Ammon's horn (tissue), 1 donor: ENCODE measurements at regions not wholly inside any gene's neighbourhood (a gene's known extent, or its start where the extent isn't known, plus 50 kb on each side); places are given as distances from the start of the nearest gene placed in this dataset.

Source experiments
- DNase-seq: peaks from one replicate; pipeline ENCODE4 v3.0.0-alpha.2; 2016; ENCODE audit warnings: low spot score

DNA sequence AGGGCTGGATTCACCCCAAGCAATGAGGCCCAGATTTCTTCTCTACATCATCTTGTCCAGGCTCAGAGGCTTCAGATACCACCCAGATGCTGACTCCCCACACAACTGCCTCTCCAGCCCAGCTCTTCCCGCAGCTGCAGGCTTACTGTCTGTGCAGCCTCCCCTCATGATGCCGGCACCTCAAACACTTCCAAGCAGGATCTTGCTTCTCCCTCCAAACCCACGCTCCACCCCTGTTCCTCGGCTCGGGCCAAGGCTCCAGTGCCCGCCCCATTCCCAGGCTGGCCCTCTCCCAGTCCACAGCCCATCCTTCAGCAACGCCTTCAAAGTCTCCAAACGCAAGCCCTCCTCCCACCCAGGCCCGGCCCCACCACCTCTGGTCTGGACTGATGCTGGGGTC lies 159.2 kb upstream of the LINGO1 start:
- DNase-seq = no peak

DNA sequence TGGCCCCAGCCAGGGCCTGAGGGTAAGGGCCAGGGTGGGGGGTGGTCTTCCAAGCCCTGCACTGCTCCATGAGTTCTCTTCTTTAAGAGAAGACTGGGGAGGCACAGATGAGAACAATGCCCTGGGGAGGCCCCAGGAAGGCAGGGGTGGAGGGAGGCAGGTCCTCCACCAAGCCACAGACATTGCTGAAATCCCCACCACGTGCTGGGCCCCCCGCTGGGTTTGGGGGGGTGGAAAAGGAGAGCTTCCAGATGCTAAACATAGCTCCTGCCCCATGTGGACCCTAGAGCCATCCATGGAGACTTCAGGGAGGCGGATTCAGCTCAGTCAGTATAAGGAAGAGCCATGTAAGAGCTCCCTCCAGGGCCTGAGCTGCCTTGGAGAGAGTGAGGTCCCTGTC lies 157.8 kb upstream of the LINGO1 start:
- no peak for DNase-seq

DNA sequence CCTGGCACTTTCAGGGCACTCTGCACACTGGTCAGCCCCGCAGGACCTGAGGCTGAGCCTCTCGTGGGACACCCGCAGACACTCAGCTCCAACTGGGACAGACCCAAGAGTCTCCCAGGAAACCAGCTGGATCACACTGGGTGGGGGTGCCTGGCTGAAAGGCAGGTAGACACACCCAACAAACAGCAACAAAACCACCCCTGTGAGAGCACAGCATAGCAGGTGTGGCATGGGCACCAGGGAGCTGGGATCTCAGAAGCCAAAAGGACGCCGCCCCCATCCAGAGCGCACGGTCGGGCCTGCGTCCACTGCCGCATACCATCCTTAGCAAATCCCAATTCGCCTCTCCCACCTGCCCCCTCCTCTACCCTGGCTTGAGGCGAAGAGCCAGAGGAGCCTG lies 154.2 kb upstream of the LINGO1 start:
- no peak for DNase-seq

DNA sequence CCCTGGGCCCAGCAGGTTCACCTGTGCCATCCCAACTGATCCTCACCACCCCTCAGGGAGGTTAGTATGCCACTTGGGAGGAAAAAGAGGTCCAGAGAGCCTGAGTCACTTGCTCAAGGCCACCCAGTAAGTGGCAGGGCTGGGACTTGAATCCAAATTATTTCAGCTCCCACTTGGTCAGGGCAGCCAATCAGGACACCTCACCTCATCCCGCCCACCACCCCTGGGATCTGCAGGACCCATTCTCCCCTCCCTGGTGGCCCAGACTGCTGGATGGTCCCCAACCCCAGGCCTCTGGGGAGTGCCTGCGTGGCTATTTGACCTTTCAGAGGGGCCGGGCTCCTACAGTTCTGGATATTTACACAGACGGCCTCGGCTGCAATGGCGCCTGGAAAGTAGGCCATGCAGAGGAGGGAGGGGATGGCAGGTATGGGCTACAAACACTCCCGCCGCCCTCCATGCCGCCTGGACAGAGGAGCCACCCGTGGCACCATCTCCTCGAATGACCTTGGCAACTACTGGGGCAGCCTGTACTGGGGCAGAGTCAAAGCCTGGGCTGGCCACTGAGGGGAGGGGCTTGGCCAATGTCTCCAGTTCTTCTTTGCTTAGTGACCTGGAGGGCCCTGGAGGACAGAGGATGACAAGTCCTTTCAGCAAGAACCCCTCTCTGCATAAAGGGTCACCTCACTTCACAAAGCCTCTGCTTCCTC lies 153.6 kb upstream of the LINGO1 start:
- DNase-seq = no peak

DNA sequence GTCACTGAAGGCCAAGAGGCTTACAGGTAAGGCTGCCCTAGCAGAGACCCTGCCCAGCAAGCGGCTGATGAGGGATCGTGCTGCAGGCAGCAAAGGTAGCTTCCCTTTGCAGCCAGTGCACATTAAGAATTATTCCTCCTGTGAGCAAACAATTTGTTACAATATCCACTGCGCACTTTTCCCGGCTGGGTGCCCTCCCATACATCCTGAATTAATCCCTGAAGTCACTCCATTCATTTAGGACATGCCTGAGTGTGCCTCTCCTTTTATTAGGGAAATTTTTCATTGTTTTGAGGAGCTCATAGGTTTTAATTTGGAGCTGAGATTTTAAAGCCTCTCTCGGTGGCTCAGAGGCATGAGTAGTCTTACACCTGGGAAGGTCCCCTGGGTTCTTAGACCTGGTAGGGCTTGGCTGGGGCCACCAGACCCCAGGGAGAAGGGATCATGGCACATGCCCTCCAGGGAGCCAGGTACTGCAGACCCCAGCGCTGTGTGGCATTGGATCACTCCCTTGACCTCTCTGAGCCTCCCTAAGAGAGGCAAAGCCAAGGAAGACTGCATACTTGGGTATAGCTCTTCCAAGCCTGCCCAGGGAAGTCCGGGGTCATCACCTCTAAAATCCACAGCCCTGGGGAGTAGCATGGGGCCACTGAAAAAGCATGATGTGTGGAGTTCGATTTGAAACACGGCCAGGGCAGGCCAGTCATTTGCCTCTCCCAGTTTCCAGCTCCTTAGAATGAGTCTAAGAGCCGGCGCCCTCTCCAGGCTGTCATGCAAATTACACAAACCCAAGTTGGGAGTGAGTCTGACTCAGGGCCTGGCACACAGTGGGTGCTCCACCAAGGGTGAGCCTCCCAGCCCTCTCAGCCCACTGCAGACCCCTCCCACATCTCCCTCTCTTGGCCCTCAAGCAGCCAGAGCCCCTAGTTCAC lies 151.9 kb upstream of the LINGO1 start:
- no peak for DNase-seq

DNA sequence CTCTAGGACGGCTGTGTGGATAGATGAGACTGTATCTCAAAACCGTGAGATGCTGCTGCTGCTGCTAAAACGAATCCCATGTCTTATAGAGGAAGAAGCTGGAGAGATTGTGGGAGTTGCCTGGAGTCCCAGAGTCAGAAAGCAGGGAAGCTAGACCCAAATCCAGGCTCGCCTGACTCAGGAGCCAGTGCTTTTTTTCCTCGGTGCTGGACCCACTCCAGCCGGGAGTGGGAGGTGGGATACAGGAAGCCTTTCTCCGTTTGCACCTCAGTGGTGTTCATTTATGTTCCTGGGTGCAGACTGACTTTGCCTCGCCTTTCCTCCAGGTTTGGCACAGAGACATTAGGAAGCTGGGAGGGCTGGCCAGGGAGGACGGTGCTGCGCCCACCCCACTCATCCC lies 150.9 kb upstream of the LINGO1 start:
- no peak for DNase-seq

GRCh38 chr15:77782691-77783090 lies 150.0 kb upstream of the LINGO1 start:
- DNase-seq = no peak

- no peak for DNase-seq
Measured at GRCh38 chr15:77781946-77782240, 149.2 kb upstream of the LINGO1 start.

- DNase-seq = no peak
Measured at GRCh38 chr15:77781151-77781945, 148.6 kb upstream of the LINGO1 start.

DNA sequence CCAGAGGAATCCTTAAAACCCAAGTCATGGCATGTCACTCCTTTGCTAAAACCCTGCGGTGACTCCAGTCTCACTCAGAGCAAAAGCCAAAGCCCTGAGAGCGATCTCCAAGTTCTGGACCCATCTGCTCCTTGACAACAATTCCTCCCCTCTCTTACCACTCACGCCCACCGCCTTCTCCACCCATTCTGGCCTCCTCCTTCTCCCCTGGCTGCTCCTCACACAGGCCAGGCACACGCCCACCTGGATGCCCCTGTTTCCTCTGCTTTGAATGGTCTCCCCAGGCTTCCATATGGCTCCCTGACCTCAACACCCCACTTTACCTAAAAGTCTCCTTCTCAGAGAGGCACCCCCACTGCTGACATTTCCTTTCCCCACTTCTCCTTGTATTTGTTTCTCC lies 146.1 kb upstream of the LINGO1 start:
- DNase-seq = no peak

- peak; percentile 39 for DNase-seq
Measured at GRCh38 chr15:77775837-77776236, 143.1 kb upstream of the LINGO1 start.

DNA sequence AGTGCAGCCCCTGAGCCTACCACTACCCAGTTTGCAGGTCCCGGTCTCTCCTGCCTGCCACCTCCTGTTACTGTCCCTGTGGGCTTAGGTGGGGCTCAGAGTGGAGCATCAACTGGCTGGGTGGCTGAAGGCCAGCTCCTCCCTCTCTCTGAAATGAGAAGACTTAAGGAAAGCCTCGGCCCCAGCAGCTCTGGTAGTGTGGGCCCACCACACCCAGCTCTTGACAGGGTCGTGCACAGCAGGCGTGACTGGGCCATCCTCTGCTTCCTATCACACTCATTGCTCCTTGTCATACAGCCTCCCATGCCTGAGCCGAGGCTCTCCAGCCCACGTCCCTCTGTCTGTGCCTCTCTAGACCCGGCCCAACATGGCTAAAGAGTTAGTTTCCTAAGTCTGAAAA lies 142.7 kb upstream of the LINGO1 start:
- DNase-seq = no peak

GRCh38 chr15:77774350-77774749 lies 141.6 kb upstream of the LINGO1 start:
- no peak for DNase-seq

DNA sequence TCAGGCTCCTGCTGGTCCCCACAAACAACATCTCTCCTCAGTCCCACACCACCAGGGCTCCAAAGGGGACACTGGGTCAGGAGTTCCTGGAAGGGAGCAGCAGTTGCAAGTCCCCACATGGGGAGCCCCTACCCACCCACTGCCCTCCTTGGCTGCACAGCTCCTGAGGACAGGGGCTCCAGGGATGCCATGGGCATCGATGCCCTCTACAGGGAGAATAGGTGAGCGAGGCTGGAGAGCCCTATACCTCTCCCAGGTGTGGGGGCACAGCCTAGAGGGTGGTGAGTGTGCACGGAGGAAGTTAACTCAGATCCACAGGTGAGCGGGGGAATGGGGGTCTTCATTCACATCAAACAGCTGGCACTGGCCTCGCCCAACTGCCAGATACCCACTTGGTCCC lies 141.2 kb upstream of the LINGO1 start:
- no peak for DNase-seq

GRCh38 chr15:77772641-77773402 lies 140.1 kb upstream of the LINGO1 start:
- DNase-seq = no peak

DNA sequence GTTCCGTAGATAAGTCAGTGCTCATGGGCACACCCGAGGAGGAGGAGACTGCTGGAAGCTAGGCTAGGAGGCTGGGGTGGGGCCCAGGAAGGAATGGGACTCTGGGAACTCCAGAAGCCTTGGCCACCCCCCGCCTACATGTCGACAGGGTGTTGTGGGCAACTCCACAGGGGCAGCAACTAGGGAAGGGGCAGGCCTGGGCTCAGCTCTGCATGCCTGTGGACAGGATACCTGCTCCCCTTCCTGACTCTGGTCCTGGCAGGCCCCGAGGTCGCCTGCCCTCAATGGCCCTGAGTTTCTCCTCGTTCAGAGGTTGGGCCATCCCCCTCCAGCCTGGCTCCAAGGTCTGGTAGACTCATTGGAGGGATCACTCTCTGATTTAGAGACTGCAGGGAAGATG lies 138.9 kb upstream of the LINGO1 start:
- DNase-seq = no peak

- no peak for DNase-seq
Measured at GRCh38 chr15:77769700-77770099, 137.0 kb upstream of the LINGO1 start.

DNA sequence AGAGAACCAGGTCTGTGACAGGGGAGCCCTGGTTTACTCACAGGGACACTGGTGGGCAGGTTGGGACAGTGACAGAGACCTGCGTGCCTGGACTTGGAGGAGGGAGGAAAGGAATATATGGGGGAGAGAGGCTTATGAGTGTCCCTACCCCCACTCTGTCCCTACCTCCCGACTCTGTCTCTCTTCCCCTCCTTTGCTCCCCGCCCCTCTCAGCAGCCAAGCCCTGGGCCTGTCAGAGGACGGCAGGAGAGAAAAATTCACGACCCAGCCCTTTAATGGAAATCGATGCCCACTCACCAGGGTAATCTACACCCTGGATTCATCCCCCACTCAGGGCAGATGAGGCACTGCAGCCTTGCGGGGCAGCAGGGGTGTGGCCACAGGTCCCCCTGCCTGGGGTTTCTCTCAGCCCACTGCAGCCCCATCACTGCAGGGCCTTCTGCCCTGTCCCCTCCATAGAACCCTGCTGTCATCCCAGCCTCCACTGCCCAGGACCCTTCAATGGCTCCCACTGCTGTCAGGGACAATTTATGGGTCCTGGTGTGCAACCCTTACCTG lies 135.9 kb upstream of the LINGO1 start:
- no peak for DNase-seq

DNA sequence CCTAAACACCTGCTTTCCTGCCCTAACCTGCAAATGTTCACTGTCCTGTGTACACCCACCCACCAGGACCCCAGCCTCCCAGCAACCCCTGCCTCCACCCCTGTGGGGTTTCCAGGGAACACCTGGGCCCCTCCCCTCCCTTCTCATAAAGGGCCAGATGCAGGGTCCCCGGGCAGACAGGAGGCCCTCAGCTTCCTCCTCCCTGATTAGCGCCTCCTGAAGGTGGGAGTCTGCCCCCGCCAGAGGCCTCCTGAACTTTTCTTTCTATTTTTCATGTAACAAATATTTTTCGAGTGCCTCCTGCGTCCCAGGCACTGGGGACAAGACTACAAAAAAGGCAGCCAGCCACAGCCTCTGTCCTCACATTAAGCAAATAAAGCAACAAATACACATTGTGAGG lies 135.4 kb upstream of the LINGO1 start:
- no peak for DNase-seq

DNA sequence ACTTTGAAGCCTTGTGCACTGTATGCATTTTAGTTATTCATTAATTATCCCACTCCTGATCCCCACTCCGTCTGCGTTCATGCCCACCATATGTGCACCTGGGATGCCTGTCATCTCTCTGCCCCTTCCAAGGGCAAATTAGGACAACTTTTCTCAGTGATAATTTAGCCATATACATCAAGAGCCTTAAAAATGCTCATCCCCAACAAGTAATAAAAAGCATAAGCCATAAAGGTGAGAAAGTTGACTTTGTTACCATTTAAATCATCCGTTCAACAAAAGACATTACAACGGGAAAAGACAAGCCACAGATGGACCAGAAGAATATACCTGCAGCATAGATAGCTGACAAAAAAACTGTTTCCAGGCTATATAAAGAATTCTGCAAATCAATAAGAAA lies 131.4 kb upstream of the LINGO1 start:
- no peak for DNase-seq

DNA sequence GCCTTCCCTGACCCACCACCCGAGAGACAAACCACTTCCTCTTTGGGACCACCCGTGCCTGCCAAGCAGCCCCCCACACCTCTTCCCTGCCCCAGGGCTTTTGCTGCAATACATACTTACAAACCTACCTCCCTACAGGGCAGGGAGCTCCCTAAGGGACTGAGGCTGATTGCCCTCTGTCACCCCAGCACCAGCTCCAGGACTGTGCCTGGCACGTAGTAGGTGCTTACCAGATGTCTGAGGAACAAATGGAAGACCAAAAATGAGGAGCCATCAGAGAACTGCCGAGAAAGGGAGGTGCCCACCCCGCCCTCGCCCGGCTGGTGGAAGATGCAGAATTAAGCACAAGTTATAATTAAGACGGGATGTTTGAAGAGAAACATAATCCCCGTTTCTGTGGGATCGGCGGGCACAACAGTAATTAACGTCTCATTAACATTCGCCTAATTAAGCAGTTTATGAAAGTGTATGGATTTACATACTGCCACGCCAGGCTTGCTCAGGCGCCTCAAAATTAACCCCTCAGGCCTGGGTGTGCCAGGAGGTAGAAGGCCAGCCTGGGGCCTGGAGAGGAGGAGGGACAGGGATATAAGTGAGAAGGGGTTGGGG lies 130.1 kb upstream of the LINGO1 start:
- DNase-seq = no peak
